ENCODE measurements at regions not wholly inside any gene's neighbourhood (a gene's known extent, or its start where the extent isn't known, plus 50 kb on each side); places are given as distances from the start of the nearest gene placed in this dataset.
"Not testable (repeated sequence)": the region's sequence is repeated elsewhere in the genome, so short reads cannot be mapped to it uniquely, and the experiment has no call there.

GRCh38 chr6:100322886-100323285 is 141.8 kb downstream of the SIM1 start:
- no peak for DNase-seq (ENCODE audit: low spot score)
- no peak for ATAC-seq

GRCh38 chr6:100320686-100321085 is 144.0 kb downstream of the SIM1 start:
- ATAC-seq (no peak), DNase-seq (ENCODE audit: low spot score) (no peak)

- no peak for ATAC-seq
- no peak for DNase-seq (ENCODE audit: low spot score)
Observed at GRCh38 chr6:100317031-100317430, 147.7 kb downstream of the SIM1 start.

GRCh38 chr6:100314186-100314585 is 150.5 kb downstream of the SIM1 start:
- no peak for DNase-seq (ENCODE audit: low spot score)
- ATAC-seq: no peak

- no peak for DNase-seq (ENCODE audit: low spot score)
- no peak for ATAC-seq
Observed at GRCh38 chr6:100311707-100312251, 152.9 kb downstream of the SIM1 start.

- no peak for ATAC-seq
- no peak for DNase-seq (ENCODE audit: low spot score)
Observed at GRCh38 chr6:100309174-100309573, 155.5 kb downstream of the SIM1 start.

GRCh38 chr6:100307561-100307960 is 157.2 kb downstream of the SIM1 start:
- ATAC-seq: no peak

GRCh38 chr6:100305209-100305869 is 159.4 kb downstream of the SIM1 start:
- ATAC-seq (no peak), DNase-seq (ENCODE audit: low spot score) (no peak)

More at GRCh38 chr6:100307561-100307960, 157.2 kb downstream of the SIM1 start:
- DNase-seq (ENCODE audit: low spot score): no peak

- ATAC-seq: no peak
- DNase-seq (ENCODE audit: low spot score): no peak
Observed at GRCh38 chr6:100304575-100304974, 160.1 kb downstream of the SIM1 start.

GRCh38 chr6:100301731-100302130 is 163.0 kb downstream of the SIM1 start:
- DNase-seq (ENCODE audit: low spot score) (no peak), ATAC-seq (no peak)

- ATAC-seq: no peak
Observed at GRCh38 chr6:100300221-100300736, 164.4 kb downstream of the SIM1 start.

GRCh38 chr6:100296810-100297544 is 167.7 kb downstream of the SIM1 start:
- ATAC-seq (no peak), DNase-seq (ENCODE audit: low spot score) (no peak)

More at GRCh38 chr6:100300221-100300736, 164.4 kb downstream of the SIM1 start:
- no peak for DNase-seq (ENCODE audit: low spot score)

- ATAC-seq; DNase-seq (ENCODE audit: low spot score): not testable (repeated sequence)
Observed at GRCh38 chr6:100295172-100295571, 169.5 kb downstream of the SIM1 start.

GRCh38 chr6:100289285-100289684 is 175.4 kb downstream of the SIM1 start:
- ATAC-seq (no peak), DNase-seq (ENCODE audit: low spot score) (no peak)

GRCh38 chr6:100288311-100288710 is 176.4 kb downstream of the SIM1 start:
- DNase-seq (ENCODE audit: low spot score): no peak
- ATAC-seq: no peak

- no peak for DNase-seq (ENCODE audit: low spot score)
- no peak for ATAC-seq
Observed at GRCh38 chr6:100283285-100283684, 181.4 kb downstream of the SIM1 start.

- DNase-seq (ENCODE audit: low spot score): no peak
- no peak for ATAC-seq
Observed at GRCh38 chr6:100281471-100281901, 183.2 kb downstream of the SIM1 start.

- no peak for DNase-seq (ENCODE audit: low spot score)
- ATAC-seq: no peak
Observed at GRCh38 chr6:100276311-100277057, 188.2 kb downstream of the SIM1 start.

- no peak for DNase-seq (ENCODE audit: low spot score)
- no peak for ATAC-seq
Observed at GRCh38 chr6:100274147-100274546, 190.6 kb downstream of the SIM1 start.

GRCh38 chr6:100271625-100272024 is 193.1 kb downstream of the SIM1 start:
- DNase-seq (ENCODE audit: low spot score) (no peak), ATAC-seq (no peak)

GRCh38 chr6:100271202-100271601 is 193.5 kb downstream of the SIM1 start:
- no peak for ATAC-seq
- DNase-seq (ENCODE audit: low spot score): no peak
